ENCODE measurements at regions not wholly inside any gene's neighbourhood (a gene's known extent, or its start where the extent isn't known, plus 50 kb on each side); places are given as distances from the start of the nearest gene placed in this dataset.

- no peak overlapping the region for H3K27ac Mint-ChIP-seq
- 25% methylated on average over 1 of the region's 1 CpG for WGBS (ENCODE audit: insufficient coverage)
- no peak for DNase-seq
- no peaks in the 10 kb centered on the region for H3K4me1 ChIP-seq (ENCODE audit: control insufficient read depth in 1 of 2, extremely low read depth in 1 of 2, insufficient read depth in 2 of 2, low read length in 2 of 2)
- H3K4me3 Mint-ChIP-seq = no peak overlapping the region
- H3K4me3 ChIP-seq (ENCODE audit: control insufficient read depth in 1 of 2, extremely low read depth in 1 of 2, low read length in 1 of 2) = no peak overlapping the region
- CTCF ChIA-PET = no interaction called here
- H3K9me3 ChIP-seq = no peaks in the 10 kb centered on the region
- no peak overlapping the region for H3K27ac ChIP-seq (ENCODE audit: low read length)
- no peaks in the 10 kb centered on the region for H3K36me3 Mint-ChIP-seq
- no peak for ATAC-seq (replicated peaks in 1 of 4)
- H3K27me3 ChIP-seq (replicated peaks in 1 of 2; ENCODE audit: control insufficient read depth in 2 of 2, extremely low read depth in 1 of 2, insufficient read depth in 2 of 2, low read length in 1 of 2) = no peaks in the 10 kb centered on the region
- no peaks in the 10 kb centered on the region for H3K36me3 ChIP-seq (ENCODE audit: control insufficient read depth in 2 of 2, extremely low read depth in 1 of 2, insufficient read depth in 1 of 2, low read length in 1 of 2)
- peaks cover 4 to 10% (median 6%) of the 10 kb centered on the region in 3 donors for H3K9me3 Mint-ChIP-seq
- H3K4me1 Mint-ChIP-seq = no peaks in the 10 kb centered on the region
- H3K27me3 Mint-ChIP-seq = peaks cover 2 to 7% of the 10 kb centered on the region in 2 donors
- POLR2A ChIA-PET = no interaction called here
These were observed 202.1 kb downstream of the TMEM26 start for GRCh38 chr10:61251089-61251488.

GRCh38 chr10:61250131-61250530 is 203.1 kb downstream of the TMEM26 start:
- Mint-ChIP-seq H3K36me3 (no peaks in the 10 kb centered on the region), H3K9me3 (peaks cover 4 to 6% (median 5%) of the 10 kb centered on the region in 3 donors), H3K4me3 (no peak overlapping the region), H3K27me3 (peaks cover 4 to 10% of the 10 kb centered on the region in 2 donors), H3K27ac (no peak overlapping the region), H3K4me1 (no peaks in the 10 kb centered on the region)
- no peak overlapping the region for H3K4me3 ChIP-seq (ENCODE audit: control insufficient read depth in 1 of 2, extremely low read depth in 1 of 2, low read length in 1 of 2)
- CTCF ChIA-PET = no interaction called here
- no peak for DNase-seq
- no peaks in the 10 kb centered on the region for H3K36me3 ChIP-seq (ENCODE audit: control insufficient read depth in 2 of 2, extremely low read depth in 1 of 2, insufficient read depth in 1 of 2, low read length in 1 of 2)
- no CpG with 5 or more reads among the region's 2 CpGs for WGBS (ENCODE audit: insufficient coverage)
- POLR2A ChIA-PET = no interaction called here
- no peaks in the 10 kb centered on the region for H3K4me1 ChIP-seq (ENCODE audit: control insufficient read depth in 1 of 2, extremely low read depth in 1 of 2, insufficient read depth in 2 of 2, low read length in 2 of 2)
- no peaks in the 10 kb centered on the region for H3K27me3 ChIP-seq (replicated peaks in 1 of 2; ENCODE audit: control insufficient read depth in 2 of 2, extremely low read depth in 1 of 2, insufficient read depth in 2 of 2, low read length in 1 of 2)
- no peak for ATAC-seq (replicated peaks in 1 of 4)
- no peaks in the 10 kb centered on the region for H3K9me3 ChIP-seq
- no peak overlapping the region for H3K27ac ChIP-seq (ENCODE audit: low read length)

- no peak for ATAC-seq (replicated peaks in 1 of 4)
- H3K4me1 Mint-ChIP-seq = no peaks in the 10 kb centered on the region
- DNase-seq = no peak
- no peak overlapping the region for H3K27ac Mint-ChIP-seq
- H3K9me3 ChIP-seq = no peaks in the 10 kb centered on the region
- CTCF ChIA-PET = no interaction called here
- POLR2A ChIA-PET = no interaction called here
- H3K27me3 Mint-ChIP-seq = peaks cover 3 to 11% of the 10 kb centered on the region in 2 donors
- no peaks in the 10 kb centered on the region for H3K36me3 ChIP-seq (ENCODE audit: control insufficient read depth in 2 of 2, extremely low read depth in 1 of 2, insufficient read depth in 1 of 2, low read length in 1 of 2)
- H3K27me3 ChIP-seq (replicated peaks in 1 of 2; ENCODE audit: control insufficient read depth in 2 of 2, extremely low read depth in 1 of 2, insufficient read depth in 2 of 2, low read length in 1 of 2) = no peaks in the 10 kb centered on the region
- no peaks in the 10 kb centered on the region for H3K4me1 ChIP-seq (ENCODE audit: control insufficient read depth in 1 of 2, extremely low read depth in 1 of 2, insufficient read depth in 2 of 2, low read length in 2 of 2)
- H3K27ac ChIP-seq (ENCODE audit: low read length) = no peak overlapping the region
- no peaks in the 10 kb centered on the region for H3K36me3 Mint-ChIP-seq
- no peak overlapping the region for H3K4me3 ChIP-seq (ENCODE audit: control insufficient read depth in 1 of 2, extremely low read depth in 1 of 2, low read length in 1 of 2)
- peaks cover 0 to 7% (median 0%) of the 10 kb centered on the region in 3 donors for H3K9me3 Mint-ChIP-seq
- no peak overlapping the region for H3K4me3 Mint-ChIP-seq
These were observed 205.2 kb downstream of the TMEM26 start for GRCh38 chr10:61248013-61248412.

DNA sequence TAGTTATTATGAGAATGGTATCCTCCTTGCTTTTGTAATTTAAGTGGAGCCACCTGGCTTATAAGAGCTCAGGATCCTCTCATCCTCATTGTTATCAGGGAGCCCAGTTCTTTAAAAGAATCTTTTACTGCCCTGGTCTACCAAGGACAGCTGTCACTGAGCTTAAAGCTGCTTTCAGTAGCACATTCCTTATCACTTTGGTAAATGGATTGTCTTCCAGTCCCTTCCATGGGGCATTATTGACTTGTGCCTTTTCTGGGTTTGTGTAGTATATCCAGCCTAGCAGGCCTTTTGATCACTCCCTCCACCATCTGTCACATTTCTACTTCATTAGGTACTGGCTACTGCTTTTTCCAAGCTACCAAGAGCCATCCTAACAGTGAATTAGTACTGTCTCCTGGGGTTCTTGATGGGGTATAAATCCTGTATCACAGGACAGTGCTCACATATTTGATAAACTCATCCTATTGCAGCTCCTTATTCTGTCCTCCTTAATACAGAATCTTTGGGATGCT is 208.9 kb downstream of the TMEM26 start:
- Histone ChIP-seq H3K27ac (ENCODE audit: low read length) (no peak overlapping the region), H3K36me3 (ENCODE audit: control insufficient read depth in 2 of 2, extremely low read depth in 1 of 2, insufficient read depth in 1 of 2, low read length in 1 of 2) (no peaks in the 10 kb centered on the region), H3K4me3 (ENCODE audit: control insufficient read depth in 1 of 2, extremely low read depth in 1 of 2, low read length in 1 of 2) (no peak overlapping the region), H3K27me3 (replicated peaks in 1 of 2; ENCODE audit: control insufficient read depth in 2 of 2, extremely low read depth in 1 of 2, insufficient read depth in 2 of 2, low read length in 1 of 2) (no peaks in the 10 kb centered on the region), H3K9me3 (no peaks in the 10 kb centered on the region), H3K4me1 (ENCODE audit: control insufficient read depth in 1 of 2, extremely low read depth in 1 of 2, insufficient read depth in 2 of 2, low read length in 2 of 2) (no peaks in the 10 kb centered on the region)
- Mint-ChIP-seq H3K27me3 (peaks cover 3 to 8% of the 10 kb centered on the region in 2 donors), H3K27ac (no peak overlapping the region), H3K9me3 (peaks cover 0 to 7% (median 0%) of the 10 kb centered on the region in 3 donors), H3K4me1 (no peaks in the 10 kb centered on the region), H3K4me3 (no peak overlapping the region), H3K36me3 (no peaks in the 10 kb centered on the region)
- DNase-seq (no peak), ATAC-seq (replicated peaks in 1 of 4) (no peak)
- POLR2A ChIA-PET = no interaction called here
- CTCF ChIA-PET = no interaction called here

- no peaks in the 10 kb centered on the region for H3K36me3 Mint-ChIP-seq
- H3K4me3 ChIP-seq (ENCODE audit: control insufficient read depth in 1 of 2, extremely low read depth in 1 of 2, low read length in 1 of 2) = no peak overlapping the region
- H3K9me3 Mint-ChIP-seq = peaks cover 0 to 13% (median 2%) of the 10 kb centered on the region in 3 donors
- H3K27ac ChIP-seq (ENCODE audit: low read length) = no peak overlapping the region
- H3K27me3 Mint-ChIP-seq = peaks cover 0 to 4% of the 10 kb centered on the region in 2 donors
- H3K4me3 Mint-ChIP-seq = no peak overlapping the region
- ATAC-seq (replicated peaks in 1 of 4) (no peak), DNase-seq (no peak)
- CTCF ChIA-PET = interaction anchor here in 1 of 2 donors (0.6 kb wide), 1 partner anchor 79 kb away, joined by 3 read pairs; no protein-coding TSS in a partner anchor
- H3K9me3 ChIP-seq = no peaks in the 10 kb centered on the region
- POLR2A ChIA-PET = interaction anchor here in 1 of 2 donors (0.6 kb wide), 1 partner anchor 9 kb away, joined by 4 read pairs; no protein-coding TSS in a partner anchor
- H3K36me3 ChIP-seq (ENCODE audit: control insufficient read depth in 2 of 2, extremely low read depth in 1 of 2, insufficient read depth in 1 of 2, low read length in 1 of 2) = no peaks in the 10 kb centered on the region
- H3K27me3 ChIP-seq (replicated peaks in 1 of 2; ENCODE audit: control insufficient read depth in 2 of 2, extremely low read depth in 1 of 2, insufficient read depth in 2 of 2, low read length in 1 of 2) = no peaks in the 10 kb centered on the region
- no peaks in the 10 kb centered on the region for H3K4me1 ChIP-seq (ENCODE audit: control insufficient read depth in 1 of 2, extremely low read depth in 1 of 2, insufficient read depth in 2 of 2, low read length in 2 of 2)
- H3K27ac Mint-ChIP-seq = no peak overlapping the region
- H3K4me1 Mint-ChIP-seq = no peaks in the 10 kb centered on the region
These were observed 220.4 kb downstream of the TMEM26 start for GRCh38 chr10:61232780-61233179.

DNA sequence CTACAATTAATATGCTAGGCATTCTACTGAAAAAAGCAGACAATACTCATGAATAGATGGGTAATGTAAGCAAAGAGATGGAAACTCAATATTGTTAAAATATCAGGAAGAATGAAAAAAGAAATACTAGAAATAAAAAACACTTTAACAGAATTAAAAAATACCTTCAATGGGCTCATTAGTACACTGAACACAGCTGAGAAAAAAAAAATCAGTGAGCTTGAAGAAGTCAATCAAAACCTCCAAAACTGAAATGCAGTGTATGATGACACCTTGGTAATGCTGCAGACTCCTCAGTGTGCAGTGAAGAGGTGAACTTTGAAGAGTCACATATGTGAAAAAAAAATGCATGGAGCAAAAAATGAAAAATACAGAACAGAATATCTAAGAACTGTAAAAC is 227.2 kb downstream of the TMEM26 start:
- no peaks in the 10 kb centered on the region for H3K4me1 Mint-ChIP-seq
- DNase-seq (no peak), ATAC-seq (replicated peaks in 1 of 4) (no peak)
- no peaks in the 10 kb centered on the region for H3K36me3 Mint-ChIP-seq
- H3K27me3 Mint-ChIP-seq = peaks cover 2 to 8% of the 10 kb centered on the region in 2 donors
- Histone ChIP-seq H3K9me3 (no peaks in the 10 kb centered on the region), H3K4me1 (ENCODE audit: control insufficient read depth in 1 of 2, extremely low read depth in 1 of 2, insufficient read depth in 2 of 2, low read length in 2 of 2) (no peaks in the 10 kb centered on the region), H3K36me3 (ENCODE audit: control insufficient read depth in 2 of 2, extremely low read depth in 1 of 2, insufficient read depth in 1 of 2, low read length in 1 of 2) (no peaks in the 10 kb centered on the region), H3K27ac (ENCODE audit: low read length) (no peak overlapping the region), H3K4me3 (ENCODE audit: control insufficient read depth in 1 of 2, extremely low read depth in 1 of 2, low read length in 1 of 2) (no peak overlapping the region), H3K27me3 (replicated peaks in 1 of 2; ENCODE audit: control insufficient read depth in 2 of 2, extremely low read depth in 1 of 2, insufficient read depth in 2 of 2, low read length in 1 of 2) (no peaks in the 10 kb centered on the region)
- ChIA-PET POLR2A (no interaction called here), CTCF (no interaction called here)
- H3K27ac Mint-ChIP-seq = no peak overlapping the region
- peaks cover 4 to 21% (median 15%) of the 10 kb centered on the region in 3 donors for H3K9me3 Mint-ChIP-seq
- no peak overlapping the region for H3K4me3 Mint-ChIP-seq

DNA sequence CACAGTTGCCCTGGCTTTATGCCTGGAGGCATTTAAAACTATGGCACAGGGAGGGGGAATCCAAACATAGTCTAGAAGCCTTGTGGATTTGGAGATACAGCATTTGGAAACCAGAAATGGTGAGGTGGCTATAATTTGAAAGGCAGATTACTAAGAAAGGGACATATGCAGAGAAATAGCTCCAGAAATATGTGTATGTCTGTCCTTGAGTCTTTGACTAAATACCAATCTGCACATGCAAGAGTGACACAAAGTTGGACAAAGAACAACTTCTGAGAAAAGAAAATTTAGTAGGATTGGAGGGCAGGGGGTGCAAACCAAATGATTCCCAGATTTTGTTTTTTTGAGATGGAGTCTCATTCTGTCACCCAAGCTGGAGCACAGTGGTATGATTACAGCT is 229.6 kb downstream of the TMEM26 start:
- no peak overlapping the region for H3K4me3 Mint-ChIP-seq
- H3K9me3 Mint-ChIP-seq = peaks cover 4 to 21% (median 15%) of the 10 kb centered on the region in 3 donors
- DNase-seq (no peak), ATAC-seq (replicated peaks in 1 of 4) (no peak)
- ChIA-PET CTCF (no interaction called here), POLR2A (no interaction called here)
- H3K36me3 Mint-ChIP-seq = no peaks in the 10 kb centered on the region
- Histone ChIP-seq H3K36me3 (ENCODE audit: control insufficient read depth in 2 of 2, extremely low read depth in 1 of 2, insufficient read depth in 1 of 2, low read length in 1 of 2) (no peaks in the 10 kb centered on the region), H3K27me3 (replicated peaks in 1 of 2; ENCODE audit: control insufficient read depth in 2 of 2, extremely low read depth in 1 of 2, insufficient read depth in 2 of 2, low read length in 1 of 2) (no peaks in the 10 kb centered on the region), H3K4me3 (ENCODE audit: control insufficient read depth in 1 of 2, extremely low read depth in 1 of 2, low read length in 1 of 2) (no peak overlapping the region), H3K27ac (ENCODE audit: low read length) (no peak overlapping the region), H3K9me3 (no peaks in the 10 kb centered on the region), H3K4me1 (ENCODE audit: control insufficient read depth in 1 of 2, extremely low read depth in 1 of 2, insufficient read depth in 2 of 2, low read length in 2 of 2) (no peaks in the 10 kb centered on the region)
- H3K4me1 Mint-ChIP-seq = no peaks in the 10 kb centered on the region
- H3K27ac Mint-ChIP-seq = no peak overlapping the region
- peaks cover 2 to 9% of the 10 kb centered on the region in 2 donors for H3K27me3 Mint-ChIP-seq
